Neural cell (in vitro differentiated cells): ENCODE measurements at regions not wholly inside any gene's neighbourhood (a gene's known extent, or its start where the extent isn't known, plus 50 kb on each side); places are given as distances from the start of the nearest gene placed in this dataset.

Source experiments
- CTCF ChIP-seq: fragments of 450-650 bp; IDR thresholded peaks from 2 replicates; pipeline ENCODE4 v1.5.1; 2014; ENCODE audit warnings: antibody characterized with exemption, mild to moderate bottlenecking, moderate library complexity; ENCODE audit not compliant: poor library complexity, severe bottlenecking
- EZH2 ChIP-seq: fragments of 200-600, 300-800 bp; shearing (Covaris generic), sonication (generic); IDR thresholded peaks from 2 replicates; pipeline ENCODE4 v1.6.1; 2014; ENCODE audit warnings: antibody characterized with exemption, low read length, borderline replicate concordance, mild to moderate bottlenecking; ENCODE audit not compliant: insufficient read depth, poor library complexity, severe bottlenecking
- POLR2AphosphoS5 ChIP-seq: IDR thresholded peaks from 2 replicates; pipeline ENCODE4 v1.6.1; 2012
- REST ChIP-seq: IDR thresholded peaks from 2 replicates; pipeline ENCODE4 v1.6.1; 2012; ENCODE audit warnings: borderline replicate concordance
- SMC3 ChIP-seq: fragments of 450-650 bp; conservative IDR thresholded peaks from 2 replicates; pipeline ENCODE4 v1.6.1; 2014; ENCODE audit warnings: antibody characterized with exemption, mild to moderate bottlenecking, moderate library complexity; ENCODE audit not compliant: poor library complexity

- TF ChIP-seq SMC3 (no peak), CTCF (no peak), POLR2AphosphoS5 (no peak), REST (no peak), EZH2 (no peak)
Observed at GRCh38 chr7:124398937-124399552, 366.2 kb upstream of the TMEM229A start.
